Activated CD4-positive, alpha-beta T cell treated with anti-CD3 and anti-CD28 coated beads, Interleukin-2, amount 10 ng/mL, durations not matched to agents 7 days and 5 days (primary cell): ENCODE measurements at regions not wholly inside any gene's neighbourhood (a gene's known extent, or its start where the extent isn't known, plus 50 kb on each side); places are given as distances from the start of the nearest gene placed in this dataset.
"Not testable (repeated sequence)": the region's sequence is repeated elsewhere in the genome, so short reads cannot be mapped to it uniquely, and the experiment has no call there.

Experiments used
- CTCF ChIA-PET: fragments of 350-600 bp; sonication (Branson Sonifier 250); formaldehyde crosslinking; loops from one replicate; lab custom pipeline; 2021; ENCODE audit warnings: antibody characterized with exemption; lab: Charles Lee
- POLR2A ChIA-PET: fragments of 350-600 bp; sonication (Branson Sonifier 250); formaldehyde crosslinking; loops from one replicate; lab custom pipeline; 2021; ENCODE audit warnings: antibody characterized with exemption; lab: Charles Lee
- DNase-seq: peaks from one replicate; pipeline ENCODE4 v3.0.0-alpha.2; 2020
- H3K27ac Mint-ChIP-seq: one replicate; pipeline ENCODE4 v1.8.0; 2021; ENCODE audit warnings: mild to moderate bottlenecking, moderate library complexity, mixed read lengths
- H3K27me3 Mint-ChIP-seq: one replicate; pipeline ENCODE4 v1.8.0; 2021; ENCODE audit warnings: mixed read lengths
- H3K36me3 Mint-ChIP-seq: one replicate; pipeline ENCODE4 v1.8.0; 2021; ENCODE audit warnings: low read depth, mixed read lengths
- H3K4me1 Mint-ChIP-seq: one replicate; pipeline ENCODE4 v1.8.0; 2021; ENCODE audit warnings: mixed read lengths
- H3K4me3 Mint-ChIP-seq: one replicate; pipeline ENCODE4 v1.8.0; 2021; ENCODE audit warnings: mild to moderate bottlenecking, moderate library complexity, mixed read lengths
- H3K9me3 Mint-ChIP-seq: one replicate; pipeline ENCODE4 v1.8.0; 2021; ENCODE audit warnings: mixed read lengths

DNA sequence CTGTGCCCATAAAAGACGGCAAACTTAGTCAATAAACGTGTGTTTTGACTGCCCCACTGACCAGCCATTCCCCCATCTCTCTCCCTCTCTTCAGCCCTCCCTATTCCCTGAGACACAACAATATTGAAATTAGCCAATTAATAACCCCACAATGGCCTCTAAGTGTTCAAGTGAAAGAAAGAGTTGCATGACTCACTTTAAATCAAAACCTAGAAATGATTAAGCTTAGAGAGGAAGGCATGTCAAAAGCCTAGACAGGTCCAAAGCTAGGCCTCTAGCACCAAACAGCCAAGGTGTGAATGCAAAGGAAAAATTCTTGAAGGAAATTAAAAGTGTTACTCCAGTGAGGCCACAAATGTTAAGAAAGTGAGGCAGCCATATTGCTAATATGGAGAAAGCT, 261.6 kb upstream of the TBX18 start:
- no peak overlapping the region for H3K27ac Mint-ChIP-seq
- H3K4me1 Mint-ChIP-seq: no peaks in the 10 kb centered on the region
- CTCF ChIA-PET: no interaction called here
- H3K36me3 Mint-ChIP-seq: no peaks in the 10 kb centered on the region
- no peak for DNase-seq
- H3K9me3 Mint-ChIP-seq: no peaks in the 10 kb centered on the region
- no peaks in the 10 kb centered on the region for H3K27me3 Mint-ChIP-seq
- no peak overlapping the region for H3K4me3 Mint-ChIP-seq
- POLR2A ChIA-PET: no interaction called here

DNA sequence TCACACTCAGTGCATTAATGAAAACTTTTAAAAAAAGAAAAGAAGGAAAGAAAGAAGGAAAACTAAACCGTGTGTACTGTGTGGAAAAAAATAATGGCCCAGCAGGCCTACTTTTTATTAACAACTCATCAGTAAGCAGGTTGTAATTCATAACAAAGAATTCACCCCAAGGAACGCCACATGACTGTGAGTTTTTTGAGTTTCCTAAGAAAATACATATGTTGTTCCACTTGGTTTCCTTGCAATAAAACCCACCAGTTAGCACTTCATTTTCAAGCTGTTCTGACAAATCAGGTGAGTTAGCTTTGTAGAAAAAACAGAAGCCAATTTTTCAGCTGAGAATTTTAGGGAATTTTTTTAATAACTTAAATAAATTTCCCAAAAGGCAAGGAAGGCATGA, 259.3 kb upstream of the TBX18 start:
- Mint-ChIP-seq H3K36me3 (no peaks in the 10 kb centered on the region), H3K4me1 (no peaks in the 10 kb centered on the region), H3K27me3 (no peaks in the 10 kb centered on the region), H3K9me3 (no peaks in the 10 kb centered on the region), H3K4me3 (no peak overlapping the region), H3K27ac (no peak overlapping the region)
- DNase-seq: no peak
- POLR2A ChIA-PET: no interaction called here
- CTCF ChIA-PET: interaction anchor here (1.0 kb wide), 1 partner anchor 17 kb away, joined by 4 read pairs; no protein-coding TSS in a partner anchor

DNA sequence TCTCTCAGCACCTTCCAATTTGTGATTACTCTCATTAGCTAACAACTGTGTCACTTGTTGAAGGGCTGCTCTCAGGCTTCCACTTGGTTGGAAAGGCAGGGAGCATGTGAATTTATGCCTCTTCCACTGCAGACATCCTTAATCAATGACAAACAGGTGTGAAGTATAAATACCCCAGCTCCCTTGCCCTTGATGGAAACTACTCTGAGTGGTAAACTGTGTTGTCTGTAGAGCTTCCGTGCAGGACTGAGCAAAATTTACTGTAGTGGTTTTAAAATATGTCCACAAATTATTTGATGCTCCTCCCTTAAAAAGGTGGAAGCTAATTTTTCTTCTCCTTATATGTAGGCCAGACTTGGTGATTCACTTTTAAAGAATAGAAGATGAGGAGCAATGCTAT, 253.0 kb upstream of the TBX18 start:
- no peak for DNase-seq
- H3K27me3 Mint-ChIP-seq: no peaks in the 10 kb centered on the region

DNA sequence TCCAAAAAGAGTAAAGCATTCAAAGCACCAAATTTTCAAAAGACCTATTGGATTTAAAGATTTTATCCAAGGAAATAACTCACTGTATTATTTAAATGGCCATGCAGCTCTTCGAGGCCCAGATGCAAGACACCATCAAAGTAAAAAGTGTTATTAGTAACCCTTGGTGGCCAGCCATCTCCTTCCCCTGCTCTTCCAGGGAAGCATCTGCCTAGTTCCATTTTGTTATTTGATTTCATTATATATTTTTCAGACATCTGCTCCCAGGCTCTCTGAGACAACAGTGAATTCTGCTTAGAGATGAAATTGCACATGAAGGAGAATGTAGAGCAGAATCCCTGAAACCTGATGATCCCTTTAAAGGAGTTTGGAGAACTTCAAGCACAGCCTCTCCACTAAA, 252.3 kb upstream of the TBX18 start:
- no peak overlapping the region for H3K4me3 Mint-ChIP-seq
- CTCF ChIA-PET: no interaction called here
- H3K4me1 Mint-ChIP-seq: no peaks in the 10 kb centered on the region
- POLR2A ChIA-PET: no interaction called here
- H3K27ac Mint-ChIP-seq: no peak overlapping the region
- no peaks in the 10 kb centered on the region for H3K9me3 Mint-ChIP-seq
- no peaks in the 10 kb centered on the region for H3K27me3 Mint-ChIP-seq
- DNase-seq: no peak
- no peaks in the 10 kb centered on the region for H3K36me3 Mint-ChIP-seq

More for the DNA sequence above, 253.0 kb upstream of the TBX18 start:
- H3K9me3 Mint-ChIP-seq: no peaks in the 10 kb centered on the region
- no peaks in the 10 kb centered on the region for H3K4me1 Mint-ChIP-seq
- no peaks in the 10 kb centered on the region for H3K36me3 Mint-ChIP-seq
- CTCF ChIA-PET: no interaction called here
- H3K27ac Mint-ChIP-seq: no peak overlapping the region
- no peak overlapping the region for H3K4me3 Mint-ChIP-seq
- POLR2A ChIA-PET: no interaction called here

DNA sequence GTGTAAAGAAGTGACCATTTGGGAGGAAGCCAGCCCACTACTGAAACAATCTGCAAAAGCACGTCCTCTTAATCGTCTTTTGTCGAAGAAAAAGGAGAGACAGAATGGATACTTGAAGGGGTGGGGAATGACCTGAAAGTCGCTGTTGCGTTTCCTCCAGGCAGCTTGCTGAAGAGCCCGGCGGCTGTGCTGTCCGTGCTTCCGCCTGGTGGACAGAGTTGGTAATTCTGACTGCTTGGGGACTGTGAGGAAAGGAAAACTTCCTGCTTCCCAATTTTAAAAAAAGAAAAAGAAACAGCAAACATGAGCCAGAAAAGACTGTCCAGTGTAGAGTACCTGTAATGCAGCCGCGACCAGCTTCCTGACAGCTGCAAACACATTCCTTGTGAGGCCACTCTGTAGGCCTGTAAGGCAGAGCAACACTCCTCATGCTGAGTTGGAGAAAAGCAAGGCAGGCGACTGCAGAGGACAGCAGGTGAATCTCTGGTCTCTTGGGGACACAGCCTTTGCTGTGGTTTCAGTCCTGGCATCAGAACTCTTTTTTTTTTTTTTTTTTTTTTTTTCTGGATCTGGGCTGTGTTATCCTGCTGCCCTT, 251.1 kb upstream of the TBX18 start:
- ChIA-PET POLR2A (no interaction called here), CTCF (no interaction called here)
- DNase-seq: no peak
- Mint-ChIP-seq H3K27me3 (no peaks in the 10 kb centered on the region), H3K4me3 (no peak overlapping the region), H3K4me1 (no peaks in the 10 kb centered on the region), H3K36me3 (no peaks in the 10 kb centered on the region), H3K9me3 (no peaks in the 10 kb centered on the region), H3K27ac (no peak overlapping the region)

DNA sequence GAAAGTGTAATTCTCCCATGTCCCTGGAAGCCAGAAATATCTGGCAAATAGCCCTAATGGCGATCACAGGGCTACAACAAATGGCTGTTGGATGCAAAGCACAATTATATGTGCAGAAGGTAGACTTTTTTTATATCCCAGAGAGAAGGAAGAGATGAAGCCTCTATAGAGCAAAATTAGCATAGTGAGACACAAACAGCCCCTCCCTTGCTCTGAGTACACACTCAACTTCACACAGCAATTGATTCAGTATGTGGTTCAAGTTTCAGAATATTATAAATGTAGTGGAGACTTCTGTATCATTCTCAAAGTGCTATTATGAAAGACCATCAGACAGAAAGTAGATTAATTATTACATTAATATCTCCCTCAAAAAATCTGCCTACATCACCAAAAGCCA, 246.5 kb upstream of the TBX18 start:
- Mint-ChIP-seq H3K27me3 (no peaks in the 10 kb centered on the region), H3K27ac (no peak overlapping the region), H3K36me3 (no peaks in the 10 kb centered on the region), H3K4me3 (no peak overlapping the region), H3K9me3 (no peaks in the 10 kb centered on the region), H3K4me1 (no peaks in the 10 kb centered on the region)
- ChIA-PET POLR2A (no interaction called here), CTCF (no interaction called here)
- no peak for DNase-seq

DNA sequence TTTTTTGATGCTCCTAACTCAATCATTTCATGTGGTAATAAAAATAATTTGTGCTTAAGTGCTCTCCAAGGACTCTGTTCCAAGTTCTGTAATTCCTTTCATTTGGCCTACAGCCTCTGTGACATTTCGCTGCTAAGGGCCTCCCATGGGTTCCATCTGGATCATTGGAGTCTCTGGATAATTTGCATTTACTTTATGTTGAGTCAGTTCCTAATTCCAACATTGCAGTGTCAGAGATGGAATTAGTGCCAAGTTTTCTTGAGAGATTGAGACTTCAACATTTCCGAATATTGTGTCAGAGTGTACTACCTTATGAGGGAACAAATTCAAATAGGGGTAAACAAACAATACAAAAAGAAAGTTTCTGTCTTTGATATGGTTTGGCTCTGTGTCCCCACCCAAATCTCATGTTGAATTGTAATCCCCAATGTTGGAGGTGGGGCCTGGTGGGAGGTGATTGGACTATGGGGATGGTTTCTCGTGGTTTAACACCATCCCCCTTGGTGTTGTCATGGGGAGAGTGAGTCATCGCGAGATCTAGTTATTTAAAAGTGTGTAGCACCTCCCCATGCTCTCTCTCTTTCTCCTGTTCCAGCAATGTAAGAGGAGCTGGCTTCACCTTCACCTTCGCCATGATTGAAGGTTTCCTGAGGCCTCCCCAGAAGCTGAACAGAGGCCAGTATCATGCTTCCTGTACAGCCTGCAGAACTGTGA, 244.1 kb upstream of the TBX18 start:
- Mint-ChIP-seq H3K9me3 (no peaks in the 10 kb centered on the region), H3K27ac (no peak overlapping the region), H3K4me1 (no peaks in the 10 kb centered on the region), H3K4me3 (no peak overlapping the region), H3K36me3 (no peaks in the 10 kb centered on the region), H3K27me3 (no peaks in the 10 kb centered on the region)
- CTCF ChIA-PET: no interaction called here
- POLR2A ChIA-PET: no interaction called here
- DNase-seq: no peak

DNA sequence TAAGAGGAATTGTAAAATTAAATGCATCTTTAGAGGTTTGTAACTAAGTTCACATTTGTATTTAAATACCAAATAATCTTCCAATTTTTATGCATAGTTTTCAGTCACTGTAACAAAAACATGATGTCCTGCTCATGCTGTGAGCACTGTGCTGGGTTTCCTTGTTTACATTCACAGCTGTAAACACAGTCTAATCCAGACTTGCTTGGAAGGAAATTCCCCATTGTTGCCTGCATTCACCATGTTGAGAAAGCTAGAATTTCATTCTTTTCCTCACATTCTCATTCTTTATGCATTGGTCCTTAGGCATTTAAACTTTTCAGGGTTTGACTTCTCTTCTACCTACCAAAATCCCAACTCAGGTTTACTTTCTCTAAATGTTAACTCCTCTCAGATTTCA, 242.0 kb upstream of the TBX18 start:
- Mint-ChIP-seq H3K27me3 (no peaks in the 10 kb centered on the region), H3K36me3 (no peaks in the 10 kb centered on the region), H3K4me3 (no peak overlapping the region), H3K4me1 (no peaks in the 10 kb centered on the region), H3K27ac (no peak overlapping the region), H3K9me3 (no peaks in the 10 kb centered on the region)
- no peak for DNase-seq
- POLR2A ChIA-PET: no interaction called here
- CTCF ChIA-PET: no interaction called here

DNA sequence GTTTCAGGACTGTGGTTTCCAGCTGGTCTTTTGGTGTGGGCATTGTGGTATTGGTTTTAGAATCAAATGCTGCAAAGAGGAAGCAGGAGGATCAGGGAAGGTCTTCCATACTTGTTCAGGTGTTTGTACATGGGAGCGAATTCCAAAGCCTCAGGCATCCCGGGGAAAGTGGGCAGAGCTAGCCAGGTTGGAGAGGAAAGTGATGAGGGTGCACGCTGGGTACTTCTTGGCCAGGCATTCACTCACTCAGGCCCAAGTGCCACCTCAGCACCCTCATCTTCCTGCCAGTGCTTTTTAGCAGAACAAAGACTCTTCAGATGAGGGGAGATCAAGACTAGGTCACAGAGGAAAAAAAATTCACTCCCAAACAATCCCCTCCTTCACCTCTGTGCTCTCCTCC, 241.1 kb upstream of the TBX18 start:
- Mint-ChIP-seq H3K27ac (no peak overlapping the region), H3K4me1 (no peaks in the 10 kb centered on the region), H3K9me3 (no peaks in the 10 kb centered on the region), H3K4me3 (no peak overlapping the region), H3K36me3 (no peaks in the 10 kb centered on the region), H3K27me3 (no peaks in the 10 kb centered on the region)
- ChIA-PET CTCF (no interaction called here), POLR2A (no interaction called here)
- no peak for DNase-seq

DNA sequence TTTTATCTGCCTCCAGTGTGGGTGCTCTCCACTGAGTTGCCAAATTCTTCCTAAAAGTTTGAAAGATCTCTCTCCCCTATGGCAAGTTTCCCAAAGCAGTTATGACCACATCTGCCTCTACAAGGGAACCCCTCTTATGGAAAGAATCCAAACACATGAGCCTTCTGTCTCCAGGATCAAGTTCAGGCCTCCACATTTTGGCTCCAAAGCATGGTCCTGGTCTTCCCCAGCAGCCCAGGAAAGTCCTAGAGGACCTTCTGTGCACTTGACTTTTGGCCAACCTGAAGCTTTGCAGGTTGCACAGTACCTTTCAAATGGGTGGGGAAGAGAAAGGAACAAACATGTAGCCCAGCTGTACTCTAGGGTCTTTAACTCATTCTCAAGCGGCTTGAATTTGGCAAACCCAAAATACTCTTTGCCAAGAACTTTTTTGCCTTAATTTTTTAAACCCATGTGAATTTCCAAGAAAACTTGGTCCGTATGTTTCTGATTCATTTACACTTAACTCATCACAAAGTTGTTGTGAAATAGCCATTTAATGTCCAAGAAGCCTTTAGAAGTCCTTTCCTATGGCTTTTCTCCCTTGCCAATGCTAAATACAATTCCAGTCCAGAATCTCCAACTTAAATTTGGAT, 240.1 kb upstream of the TBX18 start:
- Mint-ChIP-seq H3K4me3 (no peak overlapping the region), H3K4me1 (no peaks in the 10 kb centered on the region), H3K36me3 (no peaks in the 10 kb centered on the region), H3K9me3 (no peaks in the 10 kb centered on the region), H3K27ac (no peak overlapping the region), H3K27me3 (no peaks in the 10 kb centered on the region)
- ChIA-PET POLR2A (no interaction called here), CTCF (no interaction called here)
- DNase-seq: no peak

DNA sequence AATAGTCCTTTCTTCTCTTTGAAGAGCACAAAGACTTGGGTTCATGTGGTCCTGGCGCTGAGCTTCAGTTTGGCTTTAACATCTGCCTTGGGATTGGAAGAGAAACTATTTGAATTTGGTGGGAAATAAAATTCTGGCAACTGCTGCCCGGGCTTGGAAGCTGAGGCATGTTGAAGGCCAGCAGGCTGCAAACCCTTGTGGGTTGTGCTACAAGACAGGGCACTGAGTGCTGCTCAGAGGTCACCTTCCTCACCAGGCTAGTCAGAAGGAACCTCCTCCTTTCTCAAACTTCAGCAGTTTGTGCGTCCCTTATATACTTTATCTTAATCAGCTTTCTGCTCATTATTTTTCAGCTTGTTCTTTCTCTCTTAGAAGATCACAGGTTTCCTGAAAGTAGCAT, 238.4 kb upstream of the TBX18 start:
- ChIA-PET POLR2A (no interaction called here), CTCF (no interaction called here)
- Mint-ChIP-seq H3K36me3 (no peaks in the 10 kb centered on the region), H3K27me3 (no peaks in the 10 kb centered on the region), H3K27ac (no peak overlapping the region), H3K4me1 (no peaks in the 10 kb centered on the region), H3K9me3 (no peaks in the 10 kb centered on the region), H3K4me3 (no peak overlapping the region)
- DNase-seq: no peak

DNA sequence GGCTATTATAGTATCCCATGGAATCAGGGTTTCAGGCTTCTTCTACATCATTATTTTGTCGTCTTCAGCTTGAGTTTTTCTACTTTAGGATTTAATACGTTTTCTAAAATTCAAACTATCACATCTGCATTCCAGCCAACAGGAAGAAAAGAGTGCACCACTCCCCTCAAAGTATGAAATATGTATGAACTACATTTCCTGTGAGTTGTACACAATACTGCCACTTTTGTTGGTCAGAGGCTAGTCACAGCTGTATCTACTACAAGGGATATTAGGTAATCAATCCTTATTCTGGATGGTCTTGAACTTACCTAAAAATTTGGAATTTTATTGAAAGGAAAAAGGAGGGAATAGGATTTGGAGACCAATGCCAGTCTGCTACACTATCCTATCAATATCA, 235.6 kb upstream of the TBX18 start:
- DNase-seq: no peak
- H3K36me3 Mint-ChIP-seq: no peaks in the 10 kb centered on the region
- ChIA-PET POLR2A (no interaction called here), CTCF (no interaction called here)
- H3K9me3 Mint-ChIP-seq: no peaks in the 10 kb centered on the region
- H3K27me3 Mint-ChIP-seq: no peaks in the 10 kb centered on the region
- no peak overlapping the region for H3K27ac Mint-ChIP-seq
- no peaks in the 10 kb centered on the region for H3K4me1 Mint-ChIP-seq
- H3K4me3 Mint-ChIP-seq: no peak overlapping the region

DNA sequence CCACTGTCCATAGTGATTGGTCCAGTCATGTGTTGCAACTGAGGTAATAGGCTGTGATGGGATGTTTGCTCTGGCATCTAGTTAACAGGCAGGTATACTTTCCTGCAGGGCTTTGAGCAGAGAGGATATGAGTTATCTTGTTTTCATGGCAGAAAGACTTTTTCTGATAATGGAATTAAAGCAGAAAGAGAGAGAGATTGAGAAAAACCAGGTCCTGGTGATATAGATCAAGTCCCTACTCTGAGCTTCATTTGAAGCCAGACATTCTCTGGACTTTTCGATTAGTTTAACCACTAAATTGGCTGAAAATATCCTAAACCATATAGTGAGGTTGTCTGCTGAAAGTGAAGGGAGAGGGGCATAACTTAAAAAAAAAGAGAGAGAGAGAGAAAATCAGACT, 233.8 kb upstream of the TBX18 start:
- Mint-ChIP-seq H3K27ac (no peak overlapping the region), H3K36me3 (no peaks in the 10 kb centered on the region), H3K4me1 (no peaks in the 10 kb centered on the region), H3K9me3 (peaks cover 1% of the 10 kb centered on the region), H3K4me3 (no peak overlapping the region), H3K27me3 (no peaks in the 10 kb centered on the region)
- POLR2A ChIA-PET: no interaction called here
- DNase-seq: no peak
- CTCF ChIA-PET: no interaction called here

DNA sequence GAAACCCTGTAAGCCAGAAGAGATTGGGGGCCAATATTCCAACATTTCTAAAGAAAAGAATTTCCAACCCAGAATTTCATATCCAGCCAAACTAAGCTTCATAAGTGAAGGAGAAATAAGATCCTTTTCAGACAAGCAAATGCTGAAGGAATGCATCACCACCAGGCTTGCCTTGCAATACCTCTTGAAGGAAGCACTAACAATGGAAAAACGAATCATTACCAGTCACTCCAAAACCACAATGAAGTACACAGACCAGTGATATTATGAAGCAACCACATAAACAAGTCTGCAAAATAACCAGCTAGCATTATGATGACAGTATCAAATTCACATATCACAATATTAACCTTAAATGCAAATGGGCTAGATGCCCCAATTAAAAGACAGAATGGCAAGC, 224.4 kb upstream of the TBX18 start:
- H3K27me3 Mint-ChIP-seq, H3K4me3 Mint-ChIP-seq, H3K27ac Mint-ChIP-seq, POLR2A ChIA-PET, DNase-seq, H3K36me3 Mint-ChIP-seq, CTCF ChIA-PET, H3K4me1 Mint-ChIP-seq: not testable (repeated sequence)
- H3K9me3 Mint-ChIP-seq: peaks cover 12% of the 10 kb centered on the region
